CD14-positive monocyte (primary cell): ENCODE measurements at regions not wholly inside any gene's neighbourhood (a gene's known extent, or its start where the extent isn't known, plus 50 kb on each side); places are given as distances from the start of the nearest gene placed in this dataset.

Experiments used
- DNase-seq, 3 donors: peaks; one replicate each; pipeline ENCODE4 v3.0.0-alpha.2; 2011 to 2022
- H2AFZ ChIP-seq: 2 replicates; pipeline ENCODE4 v1.6.0; 2012; ENCODE audit warnings: mild to moderate bottlenecking, low read depth, low read length, inconsistent platforms; ENCODE audit not compliant: insufficient read depth, poor library complexity, severe bottlenecking
- H3K27ac ChIP-seq, 2 donors: 1 replicate in 1 of 2; 2 replicates in 1 of 2; pipeline ENCODE4 v1.5.1; 2012 to 2013; ENCODE audit warnings: low read length in 2 of 2, control low read depth in 1 of 2, inconsistent platforms in 1 of 2, low read depth in 1 of 2, mild to moderate bottlenecking in 1 of 2
- H3K27me3 ChIP-seq, 2 donors: one replicate each; pipeline versions ENCODE4 v1.6.0 to v1.6.1; 2011 to 2013; ENCODE audit warnings: low read length in 2 of 2; ENCODE audit not compliant: control insufficient read depth in 2 of 2, insufficient read depth in 2 of 2
- H3K36me3 ChIP-seq, 2 donors: replicated peaks in 1 of 2; 1 replicate in 1 of 2; 2 replicates in 1 of 2; pipeline versions ENCODE4 v1.5.1 to v1.6.1; 2012 to 2013; ENCODE audit warnings: low read length in 2 of 2, control low read depth in 1 of 2, inconsistent platforms in 1 of 2, mild to moderate bottlenecking in 1 of 2; ENCODE audit not compliant: insufficient read depth in 2 of 2, control insufficient read depth in 1 of 2
- H3K4me1 ChIP-seq, 2 donors: 1 replicate in 1 of 2; 2 replicates in 1 of 2; pipeline versions ENCODE4 v1.5.1 to v1.6.1; 2012 to 2013; ENCODE audit warnings: low read length in 2 of 2, control low read depth in 1 of 2, inconsistent platforms in 1 of 2, mild to moderate bottlenecking in 1 of 2, moderate library complexity in 1 of 2; ENCODE audit not compliant: insufficient read depth in 2 of 2, control insufficient read depth in 1 of 2
- H3K4me2 ChIP-seq: replicated peaks from 2 replicates; pipeline ENCODE3; 2012; ENCODE audit warnings: low read length, moderate library complexity, mild to moderate bottlenecking; ENCODE audit not compliant: poor library complexity, severe bottlenecking; ENCODE audit errors: extremely low read depth
- H3K4me3 ChIP-seq, 3 experiments: fragments of 200-600 bp in 1 of 3; sonication (generic) in 1 of 3; replicated peaks in 1 of 3; 1 replicate in 2 of 3; 2 replicates in 1 of 3; pipeline ENCODE4 v1.5.1; 2011 to 2013; ENCODE audit warnings: low read length in 3 of 3, mild to moderate bottlenecking in 3 of 3, control low read depth in 2 of 3, low read depth in 2 of 3, inconsistent platforms in 1 of 3, moderate library complexity in 1 of 3
- H3K79me2 ChIP-seq: 2 replicates; pipeline ENCODE4 v1.6.0; 2012; ENCODE audit warnings: mild to moderate bottlenecking, control low read depth, inconsistent platforms, low read length, moderate library complexity; ENCODE audit not compliant: insufficient read depth
- H3K9ac ChIP-seq: 2 replicates; pipeline ENCODE4 v1.6.0; 2017; ENCODE audit warnings: low read length, mild to moderate bottlenecking; ENCODE audit not compliant: insufficient read depth, poor library complexity, severe bottlenecking
- H3K9me3 ChIP-seq, 2 donors: replicated peaks in 1 of 2; 1 replicate in 1 of 2; 2 replicates in 1 of 2; pipeline versions ENCODE4 v1.5.1 to v1.6.1; 2012 to 2013; ENCODE audit warnings: low read length in 2 of 2, control low read depth in 1 of 2; ENCODE audit not compliant: control insufficient read depth in 1 of 2, insufficient read depth in 1 of 2
- H4K20me1 ChIP-seq: 2 replicates; pipeline ENCODE4 v1.6.0; 2012; ENCODE audit warnings: mild to moderate bottlenecking, low read length, control low read depth, moderate library complexity; ENCODE audit not compliant: insufficient read depth
- H3K27ac Mint-ChIP-seq, 7 donors: one replicate each; pipeline ENCODE4 v1.8.0; 2020; ENCODE audit warnings: mild to moderate bottlenecking in 7 of 7, mixed read lengths in 7 of 7, moderate library complexity in 6 of 7, inconsistent platforms in 2 of 7
- H3K27me3 Mint-ChIP-seq, 3 donors: one replicate each; pipeline ENCODE4 v1.8.0; 2021 to 2022; ENCODE audit warnings: low read depth in 3 of 3, mild to moderate bottlenecking in 3 of 3, mixed read lengths in 3 of 3, moderate library complexity in 3 of 3, inconsistent platforms in 1 of 3
- H3K36me3 Mint-ChIP-seq, 2 donors: one replicate each; pipeline ENCODE4 v1.8.0; 2020; ENCODE audit warnings: mixed read lengths in 2 of 2, inconsistent platforms in 1 of 2, mild to moderate bottlenecking in 1 of 2
- H3K4me1 Mint-ChIP-seq: one replicate; pipeline ENCODE4 v1.8.0; 2020; ENCODE audit warnings: mild to moderate bottlenecking, mixed read lengths
- H3K4me3 Mint-ChIP-seq, 2 donors: one replicate each; pipeline ENCODE4 v1.8.0; 2020; ENCODE audit warnings: mild to moderate bottlenecking in 2 of 2, mixed read lengths in 2 of 2, moderate library complexity in 1 of 2
- H3K9me3 Mint-ChIP-seq, 7 donors: one replicate each; pipeline ENCODE4 v1.8.0; 2020 to 2022; ENCODE audit warnings: mixed read lengths in 7 of 7, mild to moderate bottlenecking in 6 of 7, moderate library complexity in 6 of 7, inconsistent platforms in 2 of 7
- WGBS: methylation state at CpG from one replicate; pipeline ENCODE4 v1.1.5; 2013; ENCODE audit warnings: missing lambda C conversion rate; ENCODE audit not compliant: insufficient coverage; 5-methylcytosine and 5-hydroxymethylcytosine counted together
- intact Hi-C, 2 donors: fragments of 100-400 bp; cut with micrococcal nuclease; formaldehyde crosslinking; loops; one replicate each; pipeline versions ENCODE4 v1.15.0 to v1.15.1; 2023
- TF ChIP-seq, protein P1 (sequence below): fragments of 200-600 bp; IDR thresholded peaks from one replicate; pipeline ENCODE4 v1.8.0; 2022; ENCODE audit warnings: antibody characterized with exemption, mild to moderate bottlenecking

DNA sequence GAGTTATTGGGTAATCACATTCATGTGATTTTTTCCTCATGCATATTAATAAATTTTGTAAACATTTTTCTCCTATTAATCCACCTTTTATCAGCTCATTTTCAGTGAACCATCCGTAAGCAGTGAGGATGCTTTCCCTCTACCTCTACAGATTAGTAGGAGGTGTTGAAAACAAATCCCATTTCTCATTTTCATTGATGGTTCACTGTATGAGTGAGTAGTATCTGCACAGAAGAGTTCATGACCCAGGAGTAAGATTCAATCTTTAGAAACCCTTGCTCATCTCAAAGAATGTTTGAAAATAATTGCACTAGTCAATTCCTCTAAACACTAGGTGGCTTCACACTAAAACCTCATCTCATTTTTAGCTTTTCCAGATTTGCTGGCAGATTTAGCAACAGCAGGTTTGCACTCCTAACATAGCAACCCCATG, 440.0 kb downstream of the HAO1 start:
- DNase-seq = no peak
- Histone ChIP-seq H3K36me3 (no peaks in the 10 kb centered on the region), H3K27me3 (no peaks in the 10 kb centered on the region), H3K79me2 (no peaks in the 10 kb centered on the region), H4K20me1 (no peaks in the 10 kb centered on the region), H3K4me1 (no peaks in the 10 kb centered on the region), H3K4me3 (no peak overlapping the region), H3K9me3 (no peaks in the 10 kb centered on the region), H3K27ac (no peak overlapping the region), H3K9ac (no peak overlapping the region), H3K4me2 (no peak overlapping the region), H2AFZ (no peak overlapping the region)
- TF ChIP-seq, protein P1, sequence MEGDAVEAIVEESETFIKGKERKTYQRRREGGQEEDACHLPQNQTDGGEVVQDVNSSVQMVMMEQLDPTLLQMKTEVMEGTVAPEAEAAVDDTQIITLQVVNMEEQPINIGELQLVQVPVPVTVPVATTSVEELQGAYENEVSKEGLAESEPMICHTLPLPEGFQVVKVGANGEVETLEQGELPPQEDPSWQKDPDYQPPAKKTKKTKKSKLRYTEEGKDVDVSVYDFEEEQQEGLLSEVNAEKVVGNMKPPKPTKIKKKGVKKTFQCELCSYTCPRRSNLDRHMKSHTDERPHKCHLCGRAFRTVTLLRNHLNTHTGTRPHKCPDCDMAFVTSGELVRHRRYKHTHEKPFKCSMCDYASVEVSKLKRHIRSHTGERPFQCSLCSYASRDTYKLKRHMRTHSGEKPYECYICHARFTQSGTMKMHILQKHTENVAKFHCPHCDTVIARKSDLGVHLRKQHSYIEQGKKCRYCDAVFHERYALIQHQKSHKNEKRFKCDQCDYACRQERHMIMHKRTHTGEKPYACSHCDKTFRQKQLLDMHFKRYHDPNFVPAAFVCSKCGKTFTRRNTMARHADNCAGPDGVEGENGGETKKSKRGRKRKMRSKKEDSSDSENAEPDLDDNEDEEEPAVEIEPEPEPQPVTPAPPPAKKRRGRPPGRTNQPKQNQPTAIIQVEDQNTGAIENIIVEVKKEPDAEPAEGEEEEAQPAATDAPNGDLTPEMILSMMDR = no peak
- H3K9me3 Mint-ChIP-seq = peaks cover 0 to 3% (median 0%) of the 10 kb centered on the region in 7 donors
- intact Hi-C loops = no loop called here
- H3K36me3 Mint-ChIP-seq = no peaks in the 10 kb centered on the region
- no CpG with 5 or more reads among the region's 1 CpG for WGBS
- H3K27me3 Mint-ChIP-seq = peaks cover 0 to 1% (median 1%) of the 10 kb centered on the region in 3 donors
- no peaks in the 10 kb centered on the region for H3K4me1 Mint-ChIP-seq
- H3K4me3 Mint-ChIP-seq = no peak overlapping the region
- no peak overlapping the region for H3K27ac Mint-ChIP-seq

DNA sequence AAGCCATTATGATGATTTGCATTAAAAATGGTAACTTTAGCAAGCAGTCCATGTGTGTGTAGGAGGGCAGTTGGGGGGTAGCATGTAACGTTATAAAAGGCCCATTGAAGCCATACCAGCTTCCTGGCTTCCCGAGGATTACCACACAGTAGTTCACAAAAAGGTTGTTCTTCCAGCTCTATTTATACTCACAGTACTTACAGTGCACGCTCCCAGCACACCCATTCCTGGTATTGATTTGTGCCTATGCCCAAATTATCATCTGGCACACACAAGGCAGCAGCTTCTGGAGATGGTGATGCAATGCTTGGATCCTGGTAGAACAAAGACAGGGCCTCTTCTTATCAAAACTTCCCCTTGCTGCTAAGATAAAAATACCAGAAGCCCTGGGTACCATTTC, 436.8 kb downstream of the HAO1 start:
- H3K27ac Mint-ChIP-seq = no peak overlapping the region

More for the DNA sequence above, 436.8 kb downstream of the HAO1 start:
- no peaks in the 10 kb centered on the region for H3K27me3 ChIP-seq
- TF ChIP-seq, protein P1 = no peak
- Mint-ChIP-seq H3K9me3 (peaks cover 0 to 3% (median 0%) of the 10 kb centered on the region in 7 donors), H3K36me3 (no peaks in the 10 kb centered on the region), H3K4me3 (no peak overlapping the region), H3K27me3 (peaks cover 0 to 6% (median 1%) of the 10 kb centered on the region in 3 donors), H3K4me1 (no peaks in the 10 kb centered on the region)
- H3K9me3 ChIP-seq = no peaks in the 10 kb centered on the region
- 18% methylated on average over 2 of the region's 3 CpGs for WGBS
- H3K4me1 ChIP-seq = no peaks in the 10 kb centered on the region
- no peak overlapping the region for H3K4me2 ChIP-seq
- no peaks in the 10 kb centered on the region for H4K20me1 ChIP-seq
- intact Hi-C loops = no loop called here
- H3K79me2 ChIP-seq = no peaks in the 10 kb centered on the region
- no peak overlapping the region for H3K27ac ChIP-seq
- no peak for DNase-seq
- no peak overlapping the region for H3K9ac ChIP-seq
- no peak overlapping the region for H2AFZ ChIP-seq
- H3K36me3 ChIP-seq = no peaks in the 10 kb centered on the region
- no peak overlapping the region for H3K4me3 ChIP-seq
